ENCODE measurements at regions not wholly inside any gene's neighbourhood (a gene's known extent, or its start where the extent isn't known, plus 50 kb on each side); places are given as distances from the start of the nearest gene placed in this dataset.

GRCh38 chr2:122480501-122481243 lies 725.2 kb downstream of the TSN start:
- no peak for TF ChIP-seq POLR2A (IDR thresholded peaks at IDR 0.05)
- TF ChIP-seq, protein P1, sequence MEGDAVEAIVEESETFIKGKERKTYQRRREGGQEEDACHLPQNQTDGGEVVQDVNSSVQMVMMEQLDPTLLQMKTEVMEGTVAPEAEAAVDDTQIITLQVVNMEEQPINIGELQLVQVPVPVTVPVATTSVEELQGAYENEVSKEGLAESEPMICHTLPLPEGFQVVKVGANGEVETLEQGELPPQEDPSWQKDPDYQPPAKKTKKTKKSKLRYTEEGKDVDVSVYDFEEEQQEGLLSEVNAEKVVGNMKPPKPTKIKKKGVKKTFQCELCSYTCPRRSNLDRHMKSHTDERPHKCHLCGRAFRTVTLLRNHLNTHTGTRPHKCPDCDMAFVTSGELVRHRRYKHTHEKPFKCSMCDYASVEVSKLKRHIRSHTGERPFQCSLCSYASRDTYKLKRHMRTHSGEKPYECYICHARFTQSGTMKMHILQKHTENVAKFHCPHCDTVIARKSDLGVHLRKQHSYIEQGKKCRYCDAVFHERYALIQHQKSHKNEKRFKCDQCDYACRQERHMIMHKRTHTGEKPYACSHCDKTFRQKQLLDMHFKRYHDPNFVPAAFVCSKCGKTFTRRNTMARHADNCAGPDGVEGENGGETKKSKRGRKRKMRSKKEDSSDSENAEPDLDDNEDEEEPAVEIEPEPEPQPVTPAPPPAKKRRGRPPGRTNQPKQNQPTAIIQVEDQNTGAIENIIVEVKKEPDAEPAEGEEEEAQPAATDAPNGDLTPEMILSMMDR (IDR thresholded peaks at IDR 0.05): no peak

Measured in esophagus squamous epithelium (tissue), 4 donors.